ENCODE measurements at regions not wholly inside any gene's neighbourhood (a gene's known extent, or its start where the extent isn't known, plus 50 kb on each side); places are given as distances from the start of the nearest gene placed in this dataset.

DNA sequence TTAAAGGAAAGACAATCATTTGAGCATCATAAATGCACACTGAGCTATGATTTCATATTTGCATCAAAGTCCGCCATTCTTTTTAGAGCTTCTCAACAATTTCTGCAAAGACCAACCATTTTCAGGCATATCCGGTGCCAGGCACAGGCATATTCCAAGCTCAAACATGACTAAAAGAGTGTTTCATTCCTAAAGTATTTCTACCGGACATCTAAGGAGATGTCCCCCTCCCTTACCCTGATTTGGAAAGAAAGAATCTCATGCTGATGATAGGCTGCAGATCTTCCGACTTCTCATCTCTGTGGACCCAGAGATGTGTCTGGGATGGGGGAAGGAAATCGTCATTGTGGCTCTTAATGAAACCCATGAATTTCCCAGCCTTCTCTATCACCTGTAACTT, 600.5 kb upstream of the MGMT start:
- no peak for DNase-seq

- no peak for DNase-seq
Measured at GRCh38 chr10:128867210-128867609, 599.8 kb upstream of the MGMT start.

GRCh38 chr10:128867819-128868218, 599.2 kb upstream of the MGMT start:
- DNase-seq: no peak

DNA sequence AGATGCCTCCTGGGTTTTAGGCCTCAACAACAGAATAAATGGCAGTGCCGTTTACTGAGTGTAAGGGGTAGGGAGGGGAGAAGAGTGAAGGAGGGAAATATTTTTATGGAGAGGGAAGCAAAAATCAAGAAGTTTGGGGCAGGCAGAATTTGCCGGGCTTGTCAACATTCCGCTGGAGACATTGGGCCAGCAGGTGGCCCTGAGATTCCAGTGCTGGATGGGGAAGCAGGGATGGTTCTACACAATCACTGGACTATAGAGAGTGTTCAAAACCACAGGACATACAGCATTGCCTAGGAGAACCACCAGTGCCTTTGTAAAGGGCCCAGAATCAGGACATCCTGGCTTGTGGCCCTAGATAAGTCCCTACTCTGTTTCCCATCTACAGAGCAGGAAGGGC, 598.6 kb upstream of the MGMT start:
- no peak for DNase-seq

DNA sequence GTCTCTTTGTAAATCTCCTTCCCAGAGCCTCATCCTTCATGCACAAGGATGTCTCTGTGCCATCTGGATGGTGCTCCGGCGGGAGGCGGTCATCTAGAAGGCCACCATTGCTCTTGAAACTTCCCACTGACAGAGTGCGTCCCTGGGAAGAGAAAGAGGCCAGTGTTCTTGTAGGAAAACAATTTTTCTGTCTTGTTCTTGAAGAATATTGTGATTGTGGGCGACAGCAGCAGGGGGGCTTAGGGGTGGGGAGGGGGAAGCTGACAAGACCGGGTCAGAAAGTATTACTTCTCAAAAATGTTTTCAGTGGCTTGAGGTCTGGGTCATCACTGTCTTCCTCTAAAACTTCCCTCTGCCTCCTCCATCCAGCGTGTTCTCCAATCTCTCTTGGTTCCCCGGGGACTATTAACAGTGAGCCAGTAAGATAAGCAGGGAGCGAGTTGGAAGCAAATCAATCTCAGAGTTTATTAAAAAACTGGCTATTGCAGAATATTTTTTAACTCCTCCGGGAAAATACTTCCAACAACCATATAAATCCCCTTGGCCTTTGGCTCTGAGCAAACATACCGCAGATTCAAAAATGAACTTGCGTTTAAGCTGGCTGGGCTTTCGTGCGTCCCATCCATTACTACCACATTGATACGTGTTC, 597.8 kb upstream of the MGMT start:
- no peak for DNase-seq

DNA sequence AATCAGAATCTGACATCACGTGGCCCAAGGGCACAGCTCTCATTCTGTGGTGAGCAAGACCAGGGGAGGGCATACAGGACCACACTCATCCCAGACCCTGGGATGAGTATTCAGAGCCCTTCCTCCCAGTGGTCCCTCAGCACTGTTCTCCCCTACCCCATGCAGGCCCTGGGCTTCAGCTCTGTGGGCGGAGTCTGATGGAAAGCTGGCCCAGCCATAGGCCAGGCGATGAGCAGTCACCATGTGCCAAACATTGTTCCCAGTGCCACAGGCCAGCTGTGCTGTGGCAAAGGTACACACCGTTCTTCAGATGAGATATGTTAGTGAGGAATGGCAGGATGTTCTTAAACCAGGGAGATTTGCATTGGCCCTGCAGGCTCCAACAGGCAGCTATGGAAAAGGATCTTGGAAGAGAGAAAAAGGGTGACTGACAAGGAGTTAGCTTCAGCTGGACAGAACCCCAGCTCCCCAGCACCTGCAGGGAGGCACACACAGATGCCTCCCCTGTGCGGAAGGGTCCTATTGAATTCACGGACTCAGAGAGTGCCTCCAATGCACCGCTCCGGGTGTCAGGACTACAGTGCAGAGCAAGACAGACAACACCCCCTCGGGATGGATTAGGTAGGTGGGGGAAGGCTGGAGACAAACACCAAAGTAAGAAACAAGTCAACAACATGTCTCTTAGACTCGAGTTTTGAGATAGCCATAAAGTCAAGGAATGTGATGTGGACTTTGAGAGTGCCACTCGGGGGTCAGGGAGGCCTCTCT, 596.0 kb upstream of the MGMT start:
- no peak for DNase-seq

- DNase-seq: no peak
Measured at GRCh38 chr10:128871671-128872231, 595.3 kb upstream of the MGMT start.

DNA sequence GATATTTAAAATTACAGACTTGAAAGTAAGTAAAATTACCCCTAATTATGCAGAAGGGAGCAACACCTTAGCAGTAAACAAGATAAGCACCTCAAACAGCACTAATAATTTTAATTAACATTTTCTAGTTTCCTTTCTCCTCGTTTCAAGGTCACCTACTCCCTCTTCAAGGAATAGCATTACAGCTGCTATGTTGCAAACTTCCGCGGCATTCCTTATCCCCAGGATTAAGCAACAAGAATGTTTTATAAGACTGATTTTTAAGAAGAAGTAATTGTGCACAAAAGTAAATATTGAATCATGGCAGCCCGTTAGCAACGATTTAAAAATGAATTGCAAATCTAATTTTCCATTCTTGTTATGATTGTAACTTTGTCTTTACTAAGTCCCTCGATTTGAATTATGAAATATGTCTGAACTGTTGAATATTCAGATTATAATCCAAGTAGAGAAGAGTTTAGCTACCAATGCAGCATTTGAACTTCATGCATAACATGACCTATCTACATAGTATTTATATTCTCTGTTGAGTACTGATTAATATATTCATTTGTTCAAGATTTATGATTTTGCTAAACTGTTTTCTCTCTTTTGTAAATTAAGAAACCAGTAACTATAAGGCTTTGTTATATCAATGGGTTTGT, 593.5 kb upstream of the MGMT start:
- DNase-seq: no peak

DNA sequence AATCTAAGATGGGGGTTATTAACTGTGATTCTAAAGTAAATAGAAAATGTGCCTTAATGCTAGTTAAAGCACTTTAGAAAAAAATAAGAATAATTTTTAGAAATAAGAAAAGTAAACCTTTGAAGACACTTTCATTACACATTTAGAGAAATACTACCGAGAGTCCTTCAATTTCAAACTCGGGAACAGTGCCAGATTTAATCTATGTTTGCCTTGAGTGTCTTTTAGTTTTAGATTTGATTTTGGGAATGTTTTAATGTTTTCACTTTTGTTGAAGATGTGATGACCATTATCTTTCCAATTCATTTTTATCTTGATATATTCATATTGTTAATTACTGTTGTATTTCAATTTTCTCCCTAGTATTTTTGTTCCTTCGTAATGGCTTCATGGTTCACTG, 592.7 kb upstream of the MGMT start:
- no peak for DNase-seq

- DNase-seq: no peak
Measured at GRCh38 chr10:128875030-128875744, 591.9 kb upstream of the MGMT start.

GRCh38 chr10:128875956-128876736, 590.9 kb upstream of the MGMT start:
- DNase-seq: no peak

GRCh38 chr10:128877141-128877540, 589.9 kb upstream of the MGMT start:
- DNase-seq: no peak

- DNase-seq: no peak
Measured at GRCh38 chr10:128877936-128878335, 589.1 kb upstream of the MGMT start.

- no peak for DNase-seq
Measured at GRCh38 chr10:128879030-128879429, 588.0 kb upstream of the MGMT start.

- DNase-seq: no peak
Measured at GRCh38 chr10:128879441-128880140, 587.5 kb upstream of the MGMT start.

GRCh38 chr10:128880159-128880725, 586.8 kb upstream of the MGMT start:
- DNase-seq: no peak

DNA sequence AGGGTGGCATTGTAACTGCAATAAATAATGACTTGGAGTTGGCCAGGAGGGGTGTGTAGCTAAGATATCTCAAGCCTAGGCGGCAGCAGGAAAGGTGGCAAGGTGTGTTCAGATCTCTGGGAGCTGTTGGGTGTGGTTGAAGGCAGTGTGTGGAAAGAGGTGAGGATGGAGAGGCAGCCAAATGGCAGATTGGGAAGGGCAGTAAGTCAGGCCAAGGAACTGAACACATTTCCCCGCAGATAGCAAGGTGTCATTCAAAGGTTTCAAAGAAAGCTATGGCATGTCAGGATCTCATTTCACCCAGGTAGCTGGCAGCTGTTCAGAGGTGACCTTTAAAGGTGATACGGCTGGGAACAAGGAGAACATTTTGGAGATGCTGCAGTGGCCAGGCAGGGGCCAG, 586.0 kb upstream of the MGMT start:
- no peak for DNase-seq

- no peak for DNase-seq
Measured at GRCh38 chr10:128883231-128884032, 583.6 kb upstream of the MGMT start.

- DNase-seq: no peak
Measured at GRCh38 chr10:128884033-128884425, 583.0 kb upstream of the MGMT start.

- DNase-seq: no peak
Measured at GRCh38 chr10:128884496-128885072, 582.5 kb upstream of the MGMT start.

All from CD4-positive, alpha-beta T cell treated with Interleukin-17A for 1 hour (primary cell).